Neural progenitor cell (in vitro differentiated cells): ENCODE measurements at regions not wholly inside any gene's neighbourhood (a gene's known extent, or its start where the extent isn't known, plus 50 kb on each side); places are given as distances from the start of the nearest gene placed in this dataset.

Experiments used
- DNase-seq: peaks from one replicate; pipeline ENCODE4 v3.0.0-alpha.2; 2016; ENCODE audit warnings: low spot score
- H2AFZ ChIP-seq: fragments of 200-600 bp; sonication (generic); replicated peaks from 2 replicates; pipeline ENCODE4 v1.6.1; 2016; ENCODE audit warnings: antibody characterized with exemption
- H3F3A ChIP-seq: fragments of 200-600 bp; sonication (generic); 2 replicates; pipeline ENCODE4 v1.6.1; 2016; ENCODE audit warnings: antibody characterized with exemption, low read depth
- H3K27ac ChIP-seq: fragments of 200-600 bp; sonication (generic); 2 replicates; pipeline ENCODE4 v1.5.1; 2016; ENCODE audit warnings: mild to moderate bottlenecking
- H3K27me3 ChIP-seq: fragments of 200-600 bp; sonication (generic); 2 replicates; pipeline ENCODE4 v1.6.1; 2016; ENCODE audit warnings: mild to moderate bottlenecking, moderate library complexity
- H3K36me3 ChIP-seq: fragments of 200-600 bp; sonication (generic); 2 replicates; pipeline ENCODE4 v1.5.1; 2016
- H3K4me1 ChIP-seq: fragments of 200-600 bp; sonication (generic); 2 replicates; pipeline ENCODE4 v1.6.1; 2016; ENCODE audit warnings: mixed run types
- H3K4me2 ChIP-seq: fragments of 200-600 bp; sonication (generic); 2 replicates; pipeline ENCODE4 v1.6.1; 2016
- H3K4me3 ChIP-seq: fragments of 200-600 bp; sonication (generic); 2 replicates; pipeline ENCODE4 v1.5.1; 2016
- H3K79me2 ChIP-seq: fragments of 200-600 bp; sonication (generic); 2 replicates; pipeline ENCODE4 v1.6.1; 2016; ENCODE audit warnings: low read depth
- H3K9ac ChIP-seq: fragments of 200-600 bp; sonication (generic); 2 replicates; pipeline ENCODE4 v1.6.1; 2016
- H3K9me3 ChIP-seq: fragments of 200-600 bp; sonication (generic); 2 replicates; pipeline ENCODE4 v1.5.1; 2016; ENCODE audit warnings: low read depth
- H4K20me1 ChIP-seq: fragments of 200-600 bp; sonication (generic); 2 replicates; pipeline ENCODE4 v1.6.1; 2016; ENCODE audit warnings: low read depth
- H3K27ac Mint-ChIP-seq: 3 replicates; pipeline ENCODE4 v1.8.0; 2021; ENCODE audit warnings: mixed read lengths
- H3K27me3 Mint-ChIP-seq: 2 replicates; pipeline ENCODE4 v1.8.0; 2022; ENCODE audit warnings: low read depth, mild to moderate bottlenecking, inconsistent platforms, moderate library complexity, mixed read lengths; ENCODE audit not compliant: insufficient read depth
- H3K36me3 Mint-ChIP-seq: 3 replicates; pipeline ENCODE4 v1.8.0; 2021; ENCODE audit warnings: mixed read lengths
- H3K4me1 Mint-ChIP-seq: 3 replicates; pipeline ENCODE4 v1.8.0; 2021; ENCODE audit warnings: mixed read lengths
- H3K4me3 Mint-ChIP-seq: 3 replicates; pipeline ENCODE4 v1.8.0; 2021; ENCODE audit warnings: mild to moderate bottlenecking, moderate library complexity, mixed read lengths
- H3K9me3 Mint-ChIP-seq: 3 replicates; pipeline ENCODE4 v1.8.0; 2020; ENCODE audit warnings: mixed read lengths
- EZH2 ChIP-seq: fragments of 200-600 bp; sonication (generic); IDR thresholded peaks from 2 replicates; pipeline ENCODE4 v1.6.1; 2017; ENCODE audit warnings: antibody characterized with exemption, mild to moderate bottlenecking, moderate library complexity
- EZH2phosphoT487 ChIP-seq: fragments of 200-600 bp; sonication (generic); IDR thresholded peaks from 2 replicates; pipeline ENCODE4 v1.6.1; 2017; ENCODE audit warnings: antibody characterized with exemption
- TF ChIP-seq, protein P1 (sequence below): fragments of 200-600 bp; sonication (generic); IDR thresholded peaks from 2 replicates; pipeline ENCODE4 v1.5.1; 2017; ENCODE audit warnings: antibody characterized with exemption, mild to moderate bottlenecking

DNA sequence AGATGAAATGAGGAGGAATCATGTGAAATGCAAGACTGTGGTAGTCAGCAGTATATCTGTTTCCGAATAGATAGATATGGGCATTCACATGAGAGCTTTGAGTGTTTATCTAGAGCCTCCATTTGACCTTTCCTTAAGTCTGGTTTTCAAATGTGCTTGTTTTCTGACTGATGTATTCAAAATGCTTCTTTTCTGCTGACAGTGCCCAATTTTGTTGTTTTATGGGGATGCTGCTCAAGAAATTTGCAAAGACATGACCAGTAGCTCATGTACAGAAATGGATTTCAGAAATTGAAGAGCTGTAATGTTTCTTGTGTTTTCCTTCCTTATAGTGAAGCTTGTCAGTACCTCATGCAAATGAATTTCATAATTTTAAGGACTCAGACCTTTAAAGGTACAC lies 903.4 kb upstream of the CDH8 start:
- DNase-seq: no peak
- H3K4me2 ChIP-seq: no peak overlapping the region
- no peaks in the 10 kb centered on the region for H3K79me2 ChIP-seq
- Mint-ChIP-seq H3K9me3 (no peaks in the 10 kb centered on the region), H3K4me1 (peaks cover 9% of the 10 kb centered on the region), H3K4me3 (no peak overlapping the region), H3K27me3 (no peaks in the 10 kb centered on the region), H3K36me3 (no peaks in the 10 kb centered on the region), H3K27ac (no peak overlapping the region)
- H3K4me3 ChIP-seq: no peak overlapping the region
- H4K20me1 ChIP-seq: no peaks in the 10 kb centered on the region
- TF ChIP-seq EZH2 (no peak), EZH2phosphoT487 (no peak)
- TF ChIP-seq, protein P1, sequence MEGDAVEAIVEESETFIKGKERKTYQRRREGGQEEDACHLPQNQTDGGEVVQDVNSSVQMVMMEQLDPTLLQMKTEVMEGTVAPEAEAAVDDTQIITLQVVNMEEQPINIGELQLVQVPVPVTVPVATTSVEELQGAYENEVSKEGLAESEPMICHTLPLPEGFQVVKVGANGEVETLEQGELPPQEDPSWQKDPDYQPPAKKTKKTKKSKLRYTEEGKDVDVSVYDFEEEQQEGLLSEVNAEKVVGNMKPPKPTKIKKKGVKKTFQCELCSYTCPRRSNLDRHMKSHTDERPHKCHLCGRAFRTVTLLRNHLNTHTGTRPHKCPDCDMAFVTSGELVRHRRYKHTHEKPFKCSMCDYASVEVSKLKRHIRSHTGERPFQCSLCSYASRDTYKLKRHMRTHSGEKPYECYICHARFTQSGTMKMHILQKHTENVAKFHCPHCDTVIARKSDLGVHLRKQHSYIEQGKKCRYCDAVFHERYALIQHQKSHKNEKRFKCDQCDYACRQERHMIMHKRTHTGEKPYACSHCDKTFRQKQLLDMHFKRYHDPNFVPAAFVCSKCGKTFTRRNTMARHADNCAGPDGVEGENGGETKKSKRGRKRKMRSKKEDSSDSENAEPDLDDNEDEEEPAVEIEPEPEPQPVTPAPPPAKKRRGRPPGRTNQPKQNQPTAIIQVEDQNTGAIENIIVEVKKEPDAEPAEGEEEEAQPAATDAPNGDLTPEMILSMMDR: no peak
- no peaks in the 10 kb centered on the region for H3K9me3 ChIP-seq
- no peaks in the 10 kb centered on the region for H3K36me3 ChIP-seq
- H2AFZ ChIP-seq: peak overlapping the region; percentile 51
- no peaks in the 10 kb centered on the region for H3K27me3 ChIP-seq
- no peaks in the 10 kb centered on the region for H3F3A ChIP-seq
- peaks cover 9% of the 10 kb centered on the region for H3K4me1 ChIP-seq
- no peak overlapping the region for H3K9ac ChIP-seq
- H3K27ac ChIP-seq: no peak overlapping the region

DNA sequence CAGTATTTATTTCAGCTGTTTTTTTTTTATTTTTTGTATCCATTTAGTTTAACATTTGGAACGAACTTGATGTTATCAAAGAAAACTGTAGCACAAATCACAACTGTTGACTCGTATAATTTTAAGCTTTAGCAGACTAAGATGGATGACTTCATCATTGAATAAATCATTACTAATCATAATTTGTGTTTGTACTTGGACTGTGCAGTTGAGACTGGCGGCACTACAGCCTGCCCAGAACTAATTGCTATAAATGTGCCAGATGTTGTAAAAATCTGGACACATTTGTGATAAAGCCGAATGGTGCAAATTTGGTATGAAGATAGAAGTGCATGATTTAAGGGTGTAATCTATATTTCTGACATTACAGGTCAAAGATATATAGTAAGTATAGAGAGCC lies 897.7 kb upstream of the CDH8 start:
- no peak for DNase-seq
- Mint-ChIP-seq H3K4me1 (no peaks in the 10 kb centered on the region), H3K4me3 (no peak overlapping the region), H3K27ac (no peak overlapping the region), H3K27me3 (no peaks in the 10 kb centered on the region), H3K9me3 (no peaks in the 10 kb centered on the region), H3K36me3 (no peaks in the 10 kb centered on the region)
- no peaks in the 10 kb centered on the region for H3K4me1 ChIP-seq
- no peak overlapping the region for H2AFZ ChIP-seq
- H4K20me1 ChIP-seq: no peaks in the 10 kb centered on the region
- H3K9me3 ChIP-seq: no peaks in the 10 kb centered on the region
- H3K4me3 ChIP-seq: no peak overlapping the region
- no peaks in the 10 kb centered on the region for H3F3A ChIP-seq
- H3K27ac ChIP-seq: no peak overlapping the region
- no peak for TF ChIP-seq EZH2phosphoT487
- no peaks in the 10 kb centered on the region for H3K79me2 ChIP-seq
- no peaks in the 10 kb centered on the region for H3K27me3 ChIP-seq
- H3K36me3 ChIP-seq: no peaks in the 10 kb centered on the region
- no peak overlapping the region for H3K4me2 ChIP-seq
- no peak overlapping the region for H3K9ac ChIP-seq

DNA sequence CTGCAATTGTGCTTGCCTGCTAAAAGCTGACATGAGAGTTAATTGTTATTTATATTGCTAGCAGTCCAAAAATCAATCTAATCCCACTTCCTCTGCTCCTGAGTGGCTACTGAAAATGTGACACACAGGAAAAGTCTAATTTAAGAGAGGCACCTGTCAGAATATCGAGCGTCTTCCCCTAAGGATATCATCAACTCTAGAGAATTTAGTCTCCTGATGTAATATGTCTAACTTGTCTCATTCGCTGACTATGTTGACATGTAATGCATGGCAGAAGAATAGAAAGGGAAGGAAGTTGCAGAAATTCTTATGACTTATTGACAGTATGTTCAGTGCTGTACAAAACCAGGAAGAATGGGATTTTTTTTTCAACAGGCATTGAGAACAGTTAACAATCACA lies 893.4 kb upstream of the CDH8 start:
- H3K79me2 ChIP-seq: no peaks in the 10 kb centered on the region
- no peak overlapping the region for H3K27ac ChIP-seq
- H2AFZ ChIP-seq: no peak overlapping the region
- TF ChIP-seq EZH2phosphoT487: no peak
- TF ChIP-seq, protein P1: no peak
- TF ChIP-seq EZH2: no peak
- Mint-ChIP-seq H3K36me3 (no peaks in the 10 kb centered on the region), H3K4me1 (peaks cover 4% of the 10 kb centered on the region), H3K27me3 (peaks cover 2% of the 10 kb centered on the region), H3K9me3 (no peaks in the 10 kb centered on the region), H3K27ac (no peak overlapping the region), H3K4me3 (no peak overlapping the region)
- H3K27me3 ChIP-seq: no peaks in the 10 kb centered on the region
- no peaks in the 10 kb centered on the region for H3K9me3 ChIP-seq
- H3K4me1 ChIP-seq: no peaks in the 10 kb centered on the region
- no peak overlapping the region for H3K4me3 ChIP-seq
- no peaks in the 10 kb centered on the region for H3K36me3 ChIP-seq
- H4K20me1 ChIP-seq: no peaks in the 10 kb centered on the region
- no peak overlapping the region for H3K9ac ChIP-seq
- H3F3A ChIP-seq: no peaks in the 10 kb centered on the region
- DNase-seq: no peak
- H3K4me2 ChIP-seq: no peak overlapping the region

DNA sequence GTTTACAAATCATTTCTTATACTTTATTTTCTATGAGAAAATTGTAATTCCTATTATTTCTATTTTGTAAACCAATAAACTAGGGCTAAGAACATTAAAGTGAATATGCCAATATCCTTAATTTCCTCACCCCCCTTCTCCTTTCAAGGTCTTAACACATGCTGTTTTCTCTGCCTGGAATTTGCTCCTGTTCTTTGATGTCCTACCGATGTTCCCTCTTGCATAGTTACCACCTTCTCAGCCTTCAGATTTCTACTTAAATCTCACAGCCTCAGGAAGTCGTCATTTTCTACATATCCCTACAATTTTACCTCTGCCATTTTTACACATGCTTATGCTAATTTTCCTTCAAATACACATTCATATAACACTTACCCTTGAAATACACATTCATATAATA lies 890.9 kb upstream of the CDH8 start:
- H3F3A ChIP-seq: no peaks in the 10 kb centered on the region
- H4K20me1 ChIP-seq: no peaks in the 10 kb centered on the region
- Mint-ChIP-seq H3K27ac (no peak overlapping the region), H3K9me3 (no peaks in the 10 kb centered on the region), H3K36me3 (no peaks in the 10 kb centered on the region), H3K4me3 (no peak overlapping the region), H3K4me1 (peaks cover 4% of the 10 kb centered on the region), H3K27me3 (peaks cover 2% of the 10 kb centered on the region)
- H2AFZ ChIP-seq: no peak overlapping the region
- no peaks in the 10 kb centered on the region for H3K79me2 ChIP-seq
- no peaks in the 10 kb centered on the region for H3K36me3 ChIP-seq
- no peak overlapping the region for H3K9ac ChIP-seq
- no peak for DNase-seq
- H3K4me1 ChIP-seq: no peaks in the 10 kb centered on the region
- H3K27me3 ChIP-seq: no peaks in the 10 kb centered on the region
- H3K4me2 ChIP-seq: no peak overlapping the region
- no peaks in the 10 kb centered on the region for H3K9me3 ChIP-seq
- no peak for TF ChIP-seq EZH2
- TF ChIP-seq, protein P1: no peak
- no peak for TF ChIP-seq EZH2phosphoT487
- no peak overlapping the region for H3K27ac ChIP-seq
- no peak overlapping the region for H3K4me3 ChIP-seq
